GM11168 (cell line): ENCODE measurements at regions not wholly inside any gene's neighbourhood (a gene's known extent, or its start where the extent isn't known, plus 50 kb on each side); places are given as distances from the start of the nearest gene placed in this dataset.

Source experiments
- in situ Hi-C: fragments of 300-500 bp; cut with MboI; formaldehyde crosslinking; loops from one replicate; pipeline ENCODE4 v1.12.0; 2022; ENCODE audit warnings: low sequenced_read_pairs; ENCODE audit not compliant: unreplicated experiment

GRCh38 chr11:97336064-97336463 is 946.3 kb downstream of the JRKL start:
- in situ Hi-C loops: no loop called here

- in situ Hi-C loops: no loop called here
These were observed 955.2 kb downstream of the JRKL start for GRCh38 chr11:97345032-97345431.

- in situ Hi-C loops: no loop called here
These were observed 959.4 kb downstream of the JRKL start for GRCh38 chr11:97349201-97349600.

- in situ Hi-C loops: no loop called here
These were observed 962.1 kb downstream of the JRKL start for GRCh38 chr11:97351939-97352338.

- in situ Hi-C loops: no loop called here
These were observed 964.2 kb downstream of the JRKL start for GRCh38 chr11:97354026-97354425.

- in situ Hi-C loops: no loop called here
These were observed 964.8 kb downstream of the JRKL start for GRCh38 chr11:97354576-97354975.

GRCh38 chr11:97355230-97355629 is 965.4 kb downstream of the JRKL start:
- in situ Hi-C loops: no loop called here

- in situ Hi-C loops: no loop called here
These were observed 966.3 kb downstream of the JRKL start for GRCh38 chr11:97356144-97356543.

GRCh38 chr11:97359016-97359415 is 969.2 kb downstream of the JRKL start:
- in situ Hi-C loops: no loop called here

GRCh38 chr11:97361812-97362378 is 972.1 kb downstream of the JRKL start:
- in situ Hi-C loops: no loop called here

GRCh38 chr11:97363331-97363730 is 973.5 kb downstream of the JRKL start:
- in situ Hi-C loops: no loop called here

- in situ Hi-C loops: no loop called here
These were observed 974.2 kb downstream of the JRKL start for GRCh38 chr11:97364047-97364446.

- in situ Hi-C loops: no loop called here
These were observed 977.7 kb downstream of the JRKL start for GRCh38 chr11:97367406-97368083.

- in situ Hi-C loops: no loop called here
These were observed 999.5 kb downstream of the JRKL start for GRCh38 chr11:97389270-97389669.

- in situ Hi-C loops: no loop called here
These were observed 1008.4 kb downstream of the JRKL start for GRCh38 chr11:97398246-97398645.

GRCh38 chr11:97409141-97409540 is 1019.3 kb downstream of the JRKL start:
- in situ Hi-C loops: no loop called here

- in situ Hi-C loops: no loop called here
These were observed 1025.0 kb downstream of the JRKL start for GRCh38 chr11:97414801-97415200.

GRCh38 chr11:97419729-97420128 is 1029.9 kb downstream of the JRKL start:
- in situ Hi-C loops: no loop called here

- in situ Hi-C loops: no loop called here
These were observed 1038.5 kb downstream of the JRKL start for GRCh38 chr11:97428247-97428790.

GRCh38 chr11:97430877-97431276 is 1041.1 kb downstream of the JRKL start:
- in situ Hi-C loops: no loop called here

- in situ Hi-C loops: no loop called here
These were observed 1043.1 kb downstream of the JRKL start for GRCh38 chr11:97432926-97433325.

GRCh38 chr11:97445561-97445960 is 1055.7 kb downstream of the JRKL start:
- in situ Hi-C loops: no loop called here
